Panc1 (cell line): ENCODE measurements at regions not wholly inside any gene's neighbourhood (a gene's known extent, or its start where the extent isn't known, plus 50 kb on each side); places are given as distances from the start of the nearest gene placed in this dataset.

Experiments used
- CTCF ChIP-seq: fragments of 450-650 bp; IDR thresholded peaks from 2 replicates; pipeline ENCODE4 v1.5.1; 2017; ENCODE audit warnings: mild to moderate bottlenecking
- POLR2AphosphoS5 ChIP-seq: IDR thresholded peaks from 2 replicates; pipeline ENCODE4 v1.6.1; 2012; ENCODE audit warnings: mild to moderate bottlenecking, low read depth, low read length, moderate library complexity
- REST ChIP-seq, 2 experiments: IDR thresholded peaks; 2 replicates each; pipeline ENCODE4 v1.6.1; 2011 to 2012; ENCODE audit warnings: low read depth in 2 of 2, control low read depth in 1 of 2, low read length in 1 of 2, mild to moderate bottlenecking in 1 of 2, moderate library complexity in 1 of 2; ENCODE audit not compliant: insufficient read depth in 1 of 2
- SIN3A ChIP-seq: IDR thresholded peaks from 2 replicates; pipeline ENCODE4 v1.6.1; 2012; ENCODE audit warnings: low read depth, mild to moderate bottlenecking, low read length, moderate library complexity, borderline replicate concordance; ENCODE audit not compliant: insufficient read depth
- TCF7L2 ChIP-seq: IDR thresholded peaks from 2 replicates; pipeline ENCODE4 v1.6.1; 2011; ENCODE audit warnings: mild to moderate bottlenecking, low read depth, low read length, inconsistent platforms

GRCh38 chr9:82513976-82514735 lies 525.6 kb downstream of the SPATA31D1 start:
- TF ChIP-seq CTCF (no peak), TCF7L2 (no peak), SIN3A (no peak), REST (IDR thresholded peaks at IDR 0.05; ENCODE audit: insufficient read depth in 1 of 2, low read depth in 2 of 2, low read length in 1 of 2) (no peak), POLR2AphosphoS5 (no peak)
